Astrocyte (in vitro differentiated cells and primary cell): ENCODE measurements at regions not wholly inside any gene's neighbourhood (a gene's known extent, or its start where the extent isn't known, plus 50 kb on each side); places are given as distances from the start of the nearest gene placed in this dataset.

Source experiments
- DNase-seq: peaks from one replicate; pipeline ENCODE4 v3.0.0-alpha.2; 2010; ENCODE audit warnings: low read depth
- FAIRE-seq: peaks from 2 replicates; lab custom pipeline; 2011; peaks lifted over from hg19 to GRCh38; lab: Jason Lieb, UNC
- H2AFZ ChIP-seq: 2 replicates; pipeline ENCODE4 v1.6.0; 2012; ENCODE audit warnings: low read depth, low read length, inconsistent platforms
- H3K27ac ChIP-seq: 2 replicates; pipeline ENCODE4 v1.5.1; 2011; ENCODE audit warnings: low read depth, low read length, inconsistent platforms
- H3K27me3 ChIP-seq: 2 replicates; pipeline ENCODE4 v1.6.0; 2011; ENCODE audit warnings: low read length, inconsistent platforms; ENCODE audit not compliant: insufficient read depth
- H3K36me3 ChIP-seq: 2 replicates; pipeline ENCODE4 v1.5.1; 2011; ENCODE audit warnings: low read length, inconsistent platforms; ENCODE audit not compliant: insufficient read depth
- H3K4me1 ChIP-seq: 2 replicates; pipeline ENCODE4 v1.5.1; 2011; ENCODE audit warnings: low read length, inconsistent platforms; ENCODE audit not compliant: insufficient read depth
- H3K4me2 ChIP-seq: 2 replicates; pipeline ENCODE4 v1.6.0; 2012; ENCODE audit warnings: low read length, inconsistent platforms
- H3K4me3 ChIP-seq: 2 replicates; pipeline ENCODE4 v1.5.1; 2011; ENCODE audit warnings: low read depth, mild to moderate bottlenecking, low read length, inconsistent platforms; ENCODE audit not compliant: insufficient read depth
- H3K79me2 ChIP-seq: 2 replicates; pipeline ENCODE4 v1.6.0; 2012; ENCODE audit warnings: mild to moderate bottlenecking, low read length, inconsistent platforms; ENCODE audit not compliant: insufficient read depth
- H3K9ac ChIP-seq: 2 replicates; pipeline ENCODE4 v1.6.0; 2012; ENCODE audit warnings: mild to moderate bottlenecking, low read length, inconsistent platforms
- H3K9me3 ChIP-seq: 2 replicates; pipeline ENCODE4 v1.5.1; 2012; ENCODE audit warnings: low read depth, mild to moderate bottlenecking, low read length, inconsistent platforms; ENCODE audit not compliant: insufficient read depth
- H4K20me1 ChIP-seq: 2 replicates; pipeline ENCODE4 v1.6.0; 2012; ENCODE audit warnings: low read length, inconsistent platforms; ENCODE audit not compliant: insufficient read depth
- H3K27ac Mint-ChIP-seq: one replicate; pipeline ENCODE4 v1.8.0; 2021; ENCODE audit warnings: mild to moderate bottlenecking, mixed read lengths; ENCODE audit not compliant: unreplicated experiment
- H3K27me3 Mint-ChIP-seq: one replicate; pipeline ENCODE4 v1.8.0; 2021; ENCODE audit warnings: low read depth, mixed read lengths; ENCODE audit not compliant: unreplicated experiment
- H3K36me3 Mint-ChIP-seq: one replicate; pipeline ENCODE4 v1.8.0; 2021; ENCODE audit warnings: low read depth, mixed read lengths; ENCODE audit not compliant: unreplicated experiment
- H3K4me1 Mint-ChIP-seq: one replicate; pipeline ENCODE4 v1.8.0; 2021; ENCODE audit warnings: low read depth, mixed read lengths; ENCODE audit not compliant: unreplicated experiment
- H3K4me3 Mint-ChIP-seq: one replicate; pipeline ENCODE4 v1.8.0; 2021; ENCODE audit warnings: mild to moderate bottlenecking, moderate library complexity, mixed read lengths; ENCODE audit not compliant: unreplicated experiment
- H3K9me3 Mint-ChIP-seq: one replicate; pipeline ENCODE4 v1.8.0; 2021; ENCODE audit warnings: mild to moderate bottlenecking, mixed read lengths; ENCODE audit not compliant: unreplicated experiment
- EZH2 ChIP-seq: IDR thresholded peaks from 2 replicates; pipeline ENCODE4 v1.6.1; 2012; ENCODE audit warnings: mild to moderate bottlenecking, low read length, inconsistent platforms; ENCODE audit not compliant: insufficient read depth
- TF ChIP-seq, protein P1 (sequence below): IDR thresholded peaks from 2 replicates; pipeline ENCODE4 v1.5.1; 2011; ENCODE audit warnings: low read depth, mild to moderate bottlenecking, inconsistent platforms, low read length, moderate library complexity; ENCODE audit not compliant: insufficient read depth

DNA sequence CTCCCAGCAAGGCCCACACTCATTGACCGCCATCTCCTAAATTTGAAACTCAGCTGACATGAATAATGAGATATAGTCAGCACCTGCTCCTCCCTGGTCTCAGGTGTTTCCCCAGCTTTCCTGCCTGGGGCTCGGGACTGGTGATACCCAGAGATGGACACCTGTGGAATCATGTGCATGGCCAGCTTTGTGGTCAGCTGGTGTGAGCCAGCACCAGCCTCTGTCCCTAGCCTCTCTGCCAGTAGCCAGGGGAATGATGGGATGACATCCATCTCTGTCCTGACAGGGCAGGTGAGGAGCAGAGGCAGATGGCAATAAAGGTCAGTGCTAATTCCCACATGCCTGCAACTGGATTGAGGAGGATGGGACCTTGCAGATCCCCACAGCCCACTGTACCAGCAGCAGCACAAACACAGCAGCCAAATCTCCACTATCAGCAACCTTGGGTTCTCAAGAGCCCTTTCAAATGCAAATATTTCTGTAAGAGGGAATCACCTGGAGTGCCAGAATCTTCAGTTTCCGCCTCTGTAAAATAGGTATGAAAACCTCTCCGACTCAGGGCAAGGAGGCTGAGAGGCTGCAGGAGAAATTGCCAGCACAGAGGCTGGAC lies 329.2 kb upstream of the ZMIZ1 start:
- Histone ChIP-seq H3K9me3 (no peaks in the 10 kb centered on the region), H3K27ac (no peak overlapping the region), H3K36me3 (no peaks in the 10 kb centered on the region), H3K4me1 (peaks cover 10% of the 10 kb centered on the region), H4K20me1 (no peaks in the 10 kb centered on the region), H3K4me2 (no peak overlapping the region), H3K9ac (no peak overlapping the region), H3K4me3 (no peak overlapping the region), H3K79me2 (no peaks in the 10 kb centered on the region), H3K27me3 (peaks cover 31% of the 10 kb centered on the region), H2AFZ (no peak overlapping the region)
- H3K36me3 Mint-ChIP-seq: no peaks in the 10 kb centered on the region
- H3K27ac Mint-ChIP-seq: no peak overlapping the region
- peaks cover 8% of the 10 kb centered on the region for H3K4me1 Mint-ChIP-seq
- TF ChIP-seq, protein P1, sequence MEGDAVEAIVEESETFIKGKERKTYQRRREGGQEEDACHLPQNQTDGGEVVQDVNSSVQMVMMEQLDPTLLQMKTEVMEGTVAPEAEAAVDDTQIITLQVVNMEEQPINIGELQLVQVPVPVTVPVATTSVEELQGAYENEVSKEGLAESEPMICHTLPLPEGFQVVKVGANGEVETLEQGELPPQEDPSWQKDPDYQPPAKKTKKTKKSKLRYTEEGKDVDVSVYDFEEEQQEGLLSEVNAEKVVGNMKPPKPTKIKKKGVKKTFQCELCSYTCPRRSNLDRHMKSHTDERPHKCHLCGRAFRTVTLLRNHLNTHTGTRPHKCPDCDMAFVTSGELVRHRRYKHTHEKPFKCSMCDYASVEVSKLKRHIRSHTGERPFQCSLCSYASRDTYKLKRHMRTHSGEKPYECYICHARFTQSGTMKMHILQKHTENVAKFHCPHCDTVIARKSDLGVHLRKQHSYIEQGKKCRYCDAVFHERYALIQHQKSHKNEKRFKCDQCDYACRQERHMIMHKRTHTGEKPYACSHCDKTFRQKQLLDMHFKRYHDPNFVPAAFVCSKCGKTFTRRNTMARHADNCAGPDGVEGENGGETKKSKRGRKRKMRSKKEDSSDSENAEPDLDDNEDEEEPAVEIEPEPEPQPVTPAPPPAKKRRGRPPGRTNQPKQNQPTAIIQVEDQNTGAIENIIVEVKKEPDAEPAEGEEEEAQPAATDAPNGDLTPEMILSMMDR: no peak
- TF ChIP-seq EZH2: no peak
- DNase-seq (no peak), FAIRE-seq (no peak)
- H3K9me3 Mint-ChIP-seq: peaks cover 11% of the 10 kb centered on the region
- H3K27me3 Mint-ChIP-seq: peaks cover 67% of the 10 kb centered on the region
- H3K4me3 Mint-ChIP-seq: no peak overlapping the region

- H3K4me3 Mint-ChIP-seq: no peak overlapping the region
- no peak for FAIRE-seq
Observed at GRCh38 chr10:78740976-78741915, 327.5 kb upstream of the ZMIZ1 start.

More at GRCh38 chr10:78740976-78741915, 327.5 kb upstream of the ZMIZ1 start:
- no peaks in the 10 kb centered on the region for H3K9me3 ChIP-seq
- no peak overlapping the region for H3K9ac ChIP-seq
- H2AFZ ChIP-seq: no peak overlapping the region
- H3K27ac ChIP-seq: no peak overlapping the region
- DNase-seq: peak; percentile 43
- H3K79me2 ChIP-seq: no peaks in the 10 kb centered on the region
- H3K9me3 Mint-ChIP-seq: peaks cover 9% of the 10 kb centered on the region
- H3K36me3 Mint-ChIP-seq: no peaks in the 10 kb centered on the region
- no peak overlapping the region for H3K4me3 ChIP-seq
- peaks cover 8% of the 10 kb centered on the region for H3K4me1 Mint-ChIP-seq
- H3K4me2 ChIP-seq: peak overlapping the region; percentile 45
- TF ChIP-seq EZH2: no peak
- TF ChIP-seq, protein P1: no peak
- peaks cover 34% of the 10 kb centered on the region for H3K27me3 ChIP-seq
- peaks cover 10% of the 10 kb centered on the region for H3K4me1 ChIP-seq
- H3K27ac Mint-ChIP-seq: no peak overlapping the region
- peaks cover 69% of the 10 kb centered on the region for H3K27me3 Mint-ChIP-seq
- no peaks in the 10 kb centered on the region for H4K20me1 ChIP-seq
- no peaks in the 10 kb centered on the region for H3K36me3 ChIP-seq
